ENCODE measurements at regions not wholly inside any gene's neighbourhood (a gene's known extent, or its start where the extent isn't known, plus 50 kb on each side); places are given as distances from the start of the nearest gene placed in this dataset.

- TF ChIP-seq CTCF (IDR thresholded peaks at IDR 0.05) (no peak), POLR2A (IDR thresholded peaks at IDR 0.05) (no peak)
These were observed 194.0 kb upstream of the DMRT1 start for GRCh38 chr9:647522-647921.

All from body of pancreas (tissue), 4 donors.